GM12872 (cell line): ENCODE measurements at regions not wholly inside any gene's neighbourhood (a gene's known extent, or its start where the extent isn't known, plus 50 kb on each side); places are given as distances from the start of the nearest gene placed in this dataset.

ENCODE experiments used
- CTCF ChIP-seq: IDR thresholded peaks from 3 replicates; pipeline ENCODE4 v1.5.1; 2011; ENCODE audit warnings: low read depth, mild to moderate bottlenecking, low read length, moderate library complexity; ENCODE audit not compliant: insufficient read depth

GRCh38 chr2:167491788-167492187 is 603.5 kb downstream of the XIRP2 start:
- no peak for TF ChIP-seq CTCF

GRCh38 chr2:167490455-167490854 is 602.2 kb downstream of the XIRP2 start:
- TF ChIP-seq CTCF, result no peak

- TF ChIP-seq CTCF, result no peak
Observed at GRCh38 chr2:167489325-167489724, 601.0 kb downstream of the XIRP2 start.

GRCh38 chr2:167487728-167488127 is 599.4 kb downstream of the XIRP2 start:
- no peak for TF ChIP-seq CTCF

- TF ChIP-seq CTCF, result no peak
Observed at GRCh38 chr2:167484875-167485274, 596.6 kb downstream of the XIRP2 start.

GRCh38 chr2:167480986-167481309 is 592.7 kb downstream of the XIRP2 start:
- no peak for TF ChIP-seq CTCF

GRCh38 chr2:167480232-167480985 is 592.1 kb downstream of the XIRP2 start:
- no peak for TF ChIP-seq CTCF
